Mesodermal cell (in vitro differentiated cells): ENCODE measurements at regions not wholly inside any gene's neighbourhood (a gene's known extent, or its start where the extent isn't known, plus 50 kb on each side); places are given as distances from the start of the nearest gene placed in this dataset.
"Not testable (repeated sequence)": the region's sequence is repeated elsewhere in the genome, so short reads cannot be mapped to it uniquely, and the experiment has no call there.

ENCODE experiments used
- H3K27ac ChIP-seq: 2 replicates; pipeline ENCODE4 v1.7.0; 2013; ENCODE audit warnings: mild to moderate bottlenecking, low read depth, low read length, moderate library complexity; ENCODE audit not compliant: severe bottlenecking
- H3K36me3 ChIP-seq: 2 replicates; pipeline ENCODE4 v1.7.1; 2013; ENCODE audit warnings: mild to moderate bottlenecking, low read length, moderate library complexity; ENCODE audit not compliant: control insufficient read depth, insufficient read depth
- H3K4me1 ChIP-seq: one replicate; pipeline ENCODE4 v1.7.1; 2013; ENCODE audit warnings: mild to moderate bottlenecking, low read length; ENCODE audit not compliant: insufficient read depth, control insufficient read depth, poor library complexity, severe bottlenecking
- H3K4me3 ChIP-seq: 2 replicates; pipeline ENCODE4 v1.7.0; 2013; ENCODE audit warnings: low read length, control low read depth, mild to moderate bottlenecking; ENCODE audit not compliant: insufficient read depth, poor library complexity, severe bottlenecking; ENCODE audit errors: extremely low read depth
- H3K9me3 ChIP-seq: 2 replicates; pipeline ENCODE4 v1.7.1; 2013; ENCODE audit warnings: mild to moderate bottlenecking, low read length, moderate library complexity; ENCODE audit not compliant: control insufficient read depth
- WGBS, 2 experiments: methylation state at CpG; one replicate each; pipeline ENCODE4 v1.1.5; 2013; ENCODE audit warnings: missing lambda C conversion rate in 2 of 2; ENCODE audit not compliant: insufficient coverage in 2 of 2; 5-methylcytosine and 5-hydroxymethylcytosine counted together

DNA sequence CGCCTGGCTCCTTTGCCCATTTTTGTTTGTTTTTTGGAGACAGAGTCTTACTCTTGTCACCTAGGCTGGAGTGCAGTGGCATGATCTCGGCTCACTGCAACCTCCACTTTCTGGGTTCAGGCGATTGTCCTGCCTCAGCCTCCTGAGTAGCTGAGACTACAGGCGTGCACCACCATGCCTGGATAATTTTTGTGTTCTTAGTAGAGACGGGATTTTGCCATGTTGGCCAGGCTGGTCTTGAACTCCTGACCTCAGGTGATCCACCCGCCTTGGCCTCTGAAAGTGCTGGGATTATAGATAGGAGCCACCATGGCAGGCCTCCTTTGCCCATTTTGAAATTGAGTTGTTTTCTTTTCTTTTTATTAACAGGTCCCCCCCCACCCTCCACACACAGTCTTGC is 89.4 kb upstream of the TPTE start:
- H3K4me1 ChIP-seq, H3K27ac ChIP-seq, H3K36me3 ChIP-seq, H3K4me3 ChIP-seq: not testable (repeated sequence)
- WGBS, 2 experiments: 60 to 61% methylated on average over 6 of the region's 6 CpGs
- H3K9me3 ChIP-seq: peaks cover 62% of the 10 kb centered on the region

DNA sequence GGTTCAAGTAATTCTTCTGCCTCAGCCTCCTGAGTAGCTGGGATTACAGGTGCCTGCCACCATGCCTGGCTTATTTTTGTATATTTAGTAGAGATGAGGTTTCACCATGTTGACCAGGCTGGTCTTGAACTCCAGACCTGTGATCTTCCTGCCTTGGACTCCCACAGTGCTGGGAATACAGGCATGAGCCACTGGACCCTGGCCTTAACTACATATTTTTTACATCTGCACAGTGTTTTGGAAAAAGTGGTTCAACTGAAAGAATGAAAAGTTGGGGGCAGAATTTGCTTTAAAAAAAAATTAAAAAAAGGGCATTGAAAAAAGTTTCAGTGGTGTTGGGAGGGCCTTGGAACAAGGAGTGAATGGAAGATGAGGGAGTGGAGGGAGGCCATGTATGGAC is 88.9 kb upstream of the TPTE start:
- H3K27ac ChIP-seq: not testable (repeated sequence)
- H3K9me3 ChIP-seq: peaks cover 59% of the 10 kb centered on the region

DNA sequence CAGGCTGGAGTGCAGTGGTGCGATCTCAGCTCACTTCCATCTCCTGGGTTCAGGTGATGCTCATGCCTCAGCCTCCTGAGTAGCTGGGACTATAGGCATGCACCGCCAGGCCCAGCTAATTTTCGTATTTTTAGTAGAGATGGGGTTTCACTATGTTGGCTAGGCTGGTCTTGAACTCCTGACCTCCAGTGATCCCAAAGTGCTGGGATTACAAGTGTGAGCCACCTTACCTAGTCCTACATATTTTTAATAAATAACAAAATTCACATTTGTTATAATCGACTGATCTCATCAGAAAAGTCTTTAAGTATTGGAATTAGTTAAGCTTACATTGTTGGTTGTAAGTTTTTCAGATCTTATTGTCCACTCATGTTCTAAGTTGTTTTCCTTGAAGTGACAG is 83.4 kb upstream of the TPTE start:
- H3K36me3 ChIP-seq, H3K27ac ChIP-seq, H3K4me3 ChIP-seq, H3K4me1 ChIP-seq: not testable (repeated sequence)
- WGBS, 2 experiments: 41 to 60% methylated on average over 3 to 4 of the region's 4 CpGs
- peaks cover 35% of the 10 kb centered on the region for H3K9me3 ChIP-seq

More for the DNA sequence above, 88.9 kb upstream of the TPTE start:
- not testable (repeated sequence) for H3K4me1 ChIP-seq, H3K36me3 ChIP-seq, H3K4me3 ChIP-seq

DNA sequence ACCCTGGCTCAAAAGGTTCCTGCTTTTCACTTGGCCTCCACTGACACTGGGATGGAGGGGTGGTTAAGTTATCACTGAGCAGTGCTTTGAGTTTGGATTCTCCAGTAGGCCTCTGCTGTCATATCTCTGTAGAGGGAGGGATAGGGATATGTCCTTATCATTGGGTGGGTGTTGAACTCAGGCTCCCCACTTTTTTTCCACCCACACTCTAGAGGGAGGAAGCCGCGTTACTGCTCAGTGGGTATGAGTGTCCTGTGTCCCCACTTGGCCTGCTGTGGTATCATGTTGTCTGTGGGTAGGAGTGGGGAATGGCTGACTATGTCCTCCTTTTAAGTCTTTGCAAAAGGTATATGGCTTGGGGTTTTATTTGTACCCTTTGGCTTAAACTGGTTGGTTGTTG is 80.7 kb upstream of the TPTE start:
- H3K4me1 ChIP-seq, H3K4me3 ChIP-seq, H3K36me3 ChIP-seq, H3K27ac ChIP-seq: not testable (repeated sequence)
- WGBS, 2 experiments: no CpG with 5 or more reads among the region's 2 CpGs
- peaks cover 32% of the 10 kb centered on the region for H3K9me3 ChIP-seq

DNA sequence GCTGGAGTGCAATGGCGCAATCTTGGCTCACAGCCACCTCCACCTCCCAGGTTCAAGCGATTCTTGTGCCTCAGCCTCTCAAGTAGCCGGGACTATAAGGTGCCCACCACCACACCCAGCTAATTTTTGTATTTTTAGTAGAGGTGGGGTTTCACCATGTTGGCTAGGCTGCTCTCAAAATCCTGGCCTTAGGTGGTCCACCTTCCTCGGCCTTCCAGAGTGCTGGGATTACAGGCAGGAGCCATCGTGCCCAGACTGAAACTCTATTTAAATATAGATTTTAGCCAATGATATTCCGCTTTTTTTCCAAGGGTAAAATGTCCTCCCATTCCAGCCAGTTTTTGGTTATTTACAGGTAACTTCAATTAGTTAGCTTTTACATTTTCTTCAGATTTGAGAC is 79.4 kb upstream of the TPTE start:
- WGBS, 2 experiments: 70 to 83% methylated on average over 3 of the region's 6 CpGs
- H3K4me1 ChIP-seq, H3K27ac ChIP-seq, H3K4me3 ChIP-seq, H3K36me3 ChIP-seq: not testable (repeated sequence)
- H3K9me3 ChIP-seq: peaks cover 30% of the 10 kb centered on the region

DNA sequence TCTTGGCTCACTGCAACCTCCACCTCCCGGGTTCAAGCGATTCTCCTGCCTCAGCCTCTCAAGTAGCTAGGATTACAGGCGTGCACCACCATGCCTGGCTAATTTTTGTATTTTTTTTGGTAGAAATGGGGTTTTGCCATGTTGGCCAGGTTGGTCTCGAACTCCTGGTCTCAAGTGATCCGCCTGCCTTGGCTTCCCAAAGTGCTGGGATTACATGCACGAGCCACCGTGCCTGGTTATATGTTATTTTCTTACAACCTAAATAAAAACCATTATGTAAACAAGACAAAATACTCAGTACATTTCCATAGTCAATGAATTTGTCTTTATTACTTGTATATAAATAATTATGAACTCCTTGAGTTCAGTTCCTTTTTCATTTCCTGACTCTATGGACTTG is 75.7 kb upstream of the TPTE start:
- WGBS, 2 experiments: 55 to 68% methylated on average over 4 to 5 of the region's 7 CpGs
- H3K4me3 ChIP-seq, H3K36me3 ChIP-seq, H3K4me1 ChIP-seq, H3K27ac ChIP-seq: not testable (repeated sequence)
- peaks cover 35% of the 10 kb centered on the region for H3K9me3 ChIP-seq

DNA sequence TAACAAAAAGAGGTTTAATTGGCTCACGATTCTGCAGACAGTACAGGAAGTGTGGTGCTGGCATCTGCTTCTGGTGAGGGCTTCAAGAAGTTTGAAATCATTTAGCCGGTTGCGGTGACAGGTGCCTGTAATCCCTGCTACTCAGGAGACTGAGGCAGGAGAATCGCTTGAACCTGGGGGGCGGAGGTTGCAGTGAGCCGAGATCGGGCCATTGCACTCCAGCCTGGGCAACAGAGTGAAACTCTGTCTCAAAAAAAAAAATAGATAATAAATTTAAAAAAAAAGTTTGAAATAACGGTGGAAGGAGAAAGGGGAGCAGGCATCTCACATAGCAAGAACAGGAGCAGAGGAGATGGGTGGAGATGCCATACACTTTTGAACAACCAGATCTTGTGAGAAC is 71.9 kb upstream of the TPTE start:
- H3K36me3 ChIP-seq, H3K27ac ChIP-seq, H3K4me1 ChIP-seq, H3K4me3 ChIP-seq: not testable (repeated sequence)
- WGBS, 2 experiments: 76 to 84% methylated on average over 6 to 7 of the region's 8 CpGs
- H3K9me3 ChIP-seq: peaks cover 37% of the 10 kb centered on the region

DNA sequence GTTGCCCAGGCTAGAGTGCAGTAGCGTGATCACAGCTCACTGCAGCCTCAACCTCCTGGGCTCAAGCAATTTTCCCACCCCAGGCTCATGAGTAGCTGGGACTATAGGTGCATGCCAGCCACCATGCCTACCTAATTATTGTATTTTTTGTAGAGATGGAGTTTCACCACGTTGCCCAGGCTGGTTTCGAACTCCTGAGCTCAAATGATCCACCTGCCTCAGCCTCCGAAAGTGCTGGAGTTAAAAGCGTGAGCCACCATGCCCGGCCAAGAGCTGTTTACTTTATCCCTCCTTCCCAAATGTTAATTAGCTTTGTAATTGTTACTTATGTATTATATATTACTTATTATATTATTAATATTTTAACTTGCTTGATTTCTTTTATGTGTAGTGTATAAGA is 70.1 kb upstream of the TPTE start:
- 49 to 61% methylated on average over 3 to 4 of the region's 6 CpGs for WGBS, 2 experiments
- not testable (repeated sequence) for H3K36me3 ChIP-seq, H3K4me1 ChIP-seq, H3K27ac ChIP-seq, H3K4me3 ChIP-seq
- H3K9me3 ChIP-seq: peaks cover 38% of the 10 kb centered on the region

DNA sequence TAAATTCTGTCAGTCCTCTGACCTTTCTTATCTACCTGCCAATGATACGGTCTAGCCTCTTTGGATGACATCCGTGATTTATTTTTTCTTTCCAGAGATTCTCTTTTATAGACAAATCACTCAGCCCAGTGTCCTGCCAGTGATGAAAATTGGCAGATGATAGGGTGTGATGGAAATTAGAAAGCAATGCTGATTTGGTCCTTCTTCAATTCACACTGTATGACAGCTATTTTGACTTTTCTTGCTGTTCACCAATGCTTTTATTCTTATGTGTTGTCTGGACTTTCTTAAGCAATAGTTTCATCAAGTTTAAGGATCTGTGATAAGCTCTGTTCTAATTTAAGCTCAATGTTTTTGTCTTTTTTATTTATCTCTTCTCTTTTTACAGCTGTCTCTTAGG is 63.6 kb upstream of the TPTE start:
- H3K27ac ChIP-seq, H3K4me1 ChIP-seq, H3K4me3 ChIP-seq, H3K36me3 ChIP-seq: not testable (repeated sequence)
- 37 to 39% methylated on average over 2 of the region's 2 CpGs for WGBS, 2 experiments
- H3K9me3 ChIP-seq: peaks cover 64% of the 10 kb centered on the region

DNA sequence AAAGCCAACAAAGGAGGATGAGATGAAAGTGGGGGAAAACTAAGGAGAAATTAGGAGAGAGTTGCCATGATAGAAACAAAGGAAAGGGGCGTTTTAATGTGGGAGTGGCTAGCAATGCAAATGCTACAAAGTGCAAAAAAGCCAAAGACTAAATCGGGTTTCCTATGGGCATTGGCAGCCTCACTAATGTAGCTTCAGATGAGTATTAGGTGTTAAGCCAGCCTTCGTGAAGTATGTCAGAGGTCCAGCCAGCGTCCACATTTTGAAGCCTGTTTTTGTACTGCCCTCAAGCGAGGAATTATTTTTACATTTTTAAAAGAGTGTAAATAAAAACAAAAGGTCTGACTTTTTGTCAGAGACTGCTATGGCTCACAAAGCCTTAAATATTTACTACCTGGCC is 60.4 kb upstream of the TPTE start:
- H3K27ac ChIP-seq, H3K36me3 ChIP-seq, H3K4me1 ChIP-seq, H3K4me3 ChIP-seq: not testable (repeated sequence)
- peaks cover 83% of the 10 kb centered on the region for H3K9me3 ChIP-seq
- 60 to 64% methylated on average over 4 of the region's 5 CpGs for WGBS, 2 experiments

DNA sequence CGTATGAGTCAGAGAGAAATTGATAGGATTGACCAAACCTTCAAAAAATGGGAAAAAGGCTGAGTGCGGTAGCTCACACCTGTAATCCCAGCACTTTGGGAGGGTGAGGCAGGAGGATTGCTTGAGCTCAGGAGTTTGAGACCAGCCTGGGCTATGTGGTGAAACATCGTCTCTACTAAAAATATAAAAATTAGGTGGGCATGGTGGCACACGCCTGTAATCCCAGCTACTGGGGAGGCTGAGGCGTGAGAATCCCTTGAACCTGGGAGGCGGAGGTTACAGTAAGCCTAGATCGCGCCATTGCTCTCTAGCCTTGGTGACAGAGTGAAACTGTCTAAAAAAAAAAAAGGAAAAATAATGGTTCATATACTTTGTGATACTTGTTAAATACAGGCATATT is 59.9 kb upstream of the TPTE start:
- not testable (repeated sequence) for H3K27ac ChIP-seq, H3K36me3 ChIP-seq, H3K4me1 ChIP-seq, H3K4me3 ChIP-seq
- H3K9me3 ChIP-seq: peaks cover 82% of the 10 kb centered on the region
- 61 to 63% methylated on average over 8 of the region's 8 CpGs for WGBS, 2 experiments

DNA sequence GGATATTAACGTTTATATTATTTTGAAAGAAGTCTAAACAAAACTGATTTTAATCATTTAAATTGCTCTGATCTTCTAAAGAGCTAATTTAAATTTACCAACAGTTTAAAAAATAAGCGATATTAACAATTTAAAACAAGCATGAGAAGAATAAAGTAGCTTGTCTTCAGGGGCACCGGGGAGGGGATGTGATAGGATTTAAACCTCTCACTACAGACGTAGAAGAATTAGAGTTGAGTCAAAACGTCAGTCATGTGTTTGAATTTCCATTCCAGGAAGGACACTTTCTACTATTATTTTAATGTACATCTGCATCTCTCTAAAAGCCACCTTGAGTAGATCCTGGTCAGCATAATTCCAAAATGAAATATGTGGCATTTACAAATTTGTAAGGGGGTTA is 58.2 kb upstream of the TPTE start:
- H3K36me3 ChIP-seq: no peaks in the 10 kb centered on the region
- peaks cover 75% of the 10 kb centered on the region for H3K9me3 ChIP-seq
- no peaks in the 10 kb centered on the region for H3K4me1 ChIP-seq
- H3K4me3 ChIP-seq: no peak overlapping the region
- H3K27ac ChIP-seq: no peak overlapping the region
- WGBS, 2 experiments: 70 to 77% methylated on average over 2 to 4 of the region's 5 CpGs
